Mesothelial cell of epicardium (in vitro differentiated cells): ENCODE measurements at regions not wholly inside any gene's neighbourhood (a gene's known extent, or its start where the extent isn't known, plus 50 kb on each side); places are given as distances from the start of the nearest gene placed in this dataset.

Experiments
- DNase-seq, 2 experiments: peaks; one replicate each; pipeline ENCODE4 v3.0.0; 2021; ENCODE audit warnings: low spot score in 2 of 2; ENCODE audit not compliant: unreplicated experiment in 2 of 2
- H3K27ac Mint-ChIP-seq: 2 replicates; pipeline ENCODE4 v1.8.0; 2021; ENCODE audit warnings: mixed read lengths
- H3K27me3 Mint-ChIP-seq: 2 replicates; pipeline ENCODE4 v1.8.0; 2021; ENCODE audit warnings: low read depth, mixed read lengths
- H3K36me3 Mint-ChIP-seq: 2 replicates; pipeline ENCODE4 v1.8.0; 2021; ENCODE audit warnings: mixed read lengths
- H3K4me1 Mint-ChIP-seq: 2 replicates; pipeline ENCODE4 v1.8.0; 2021; ENCODE audit warnings: mixed read lengths
- H3K4me3 Mint-ChIP-seq: 2 replicates; pipeline ENCODE4 v1.8.0; 2021; ENCODE audit warnings: mild to moderate bottlenecking, moderate library complexity, mixed read lengths
- H3K9me3 Mint-ChIP-seq: 2 replicates; pipeline ENCODE4 v1.8.0; 2021; ENCODE audit warnings: mixed read lengths
- TF ChIP-seq, protein P1 (sequence below): fragments of 200-600 bp; sonication (generic); IDR thresholded peaks from one replicate; pipeline ENCODE4 v1.5.0; 2021; ENCODE audit warnings: antibody characterized with exemption; ENCODE audit not compliant: unreplicated experiment

DNA sequence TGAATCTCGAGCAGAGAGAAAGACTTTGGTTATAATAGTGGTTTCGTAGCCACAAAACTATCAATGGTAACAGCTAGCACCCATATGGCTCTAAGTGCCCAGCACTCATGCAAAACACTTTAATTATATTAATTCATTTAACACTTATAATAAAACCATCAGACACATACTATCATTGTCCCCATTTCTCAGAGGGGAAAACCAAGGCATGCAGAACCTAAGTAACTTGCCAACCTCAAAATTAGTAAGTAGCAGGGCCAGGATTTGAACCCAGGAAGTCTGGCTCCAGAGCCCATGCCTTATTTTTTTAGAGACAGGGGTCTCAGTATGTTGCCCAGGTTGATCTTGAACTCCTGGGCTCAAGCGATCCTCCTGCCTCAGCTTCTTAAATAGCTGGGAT is 145.6 kb upstream of the HS3ST2 start:
- H3K27ac Mint-ChIP-seq = no peak overlapping the region
- H3K4me1 Mint-ChIP-seq = no peaks in the 10 kb centered on the region
- H3K27me3 Mint-ChIP-seq = peaks cover 1% of the 10 kb centered on the region
- DNase-seq = no peak
- no peaks in the 10 kb centered on the region for H3K9me3 Mint-ChIP-seq
- H3K36me3 Mint-ChIP-seq = no peaks in the 10 kb centered on the region
- TF ChIP-seq, protein P1, sequence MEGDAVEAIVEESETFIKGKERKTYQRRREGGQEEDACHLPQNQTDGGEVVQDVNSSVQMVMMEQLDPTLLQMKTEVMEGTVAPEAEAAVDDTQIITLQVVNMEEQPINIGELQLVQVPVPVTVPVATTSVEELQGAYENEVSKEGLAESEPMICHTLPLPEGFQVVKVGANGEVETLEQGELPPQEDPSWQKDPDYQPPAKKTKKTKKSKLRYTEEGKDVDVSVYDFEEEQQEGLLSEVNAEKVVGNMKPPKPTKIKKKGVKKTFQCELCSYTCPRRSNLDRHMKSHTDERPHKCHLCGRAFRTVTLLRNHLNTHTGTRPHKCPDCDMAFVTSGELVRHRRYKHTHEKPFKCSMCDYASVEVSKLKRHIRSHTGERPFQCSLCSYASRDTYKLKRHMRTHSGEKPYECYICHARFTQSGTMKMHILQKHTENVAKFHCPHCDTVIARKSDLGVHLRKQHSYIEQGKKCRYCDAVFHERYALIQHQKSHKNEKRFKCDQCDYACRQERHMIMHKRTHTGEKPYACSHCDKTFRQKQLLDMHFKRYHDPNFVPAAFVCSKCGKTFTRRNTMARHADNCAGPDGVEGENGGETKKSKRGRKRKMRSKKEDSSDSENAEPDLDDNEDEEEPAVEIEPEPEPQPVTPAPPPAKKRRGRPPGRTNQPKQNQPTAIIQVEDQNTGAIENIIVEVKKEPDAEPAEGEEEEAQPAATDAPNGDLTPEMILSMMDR = no peak
- no peak overlapping the region for H3K4me3 Mint-ChIP-seq

DNA sequence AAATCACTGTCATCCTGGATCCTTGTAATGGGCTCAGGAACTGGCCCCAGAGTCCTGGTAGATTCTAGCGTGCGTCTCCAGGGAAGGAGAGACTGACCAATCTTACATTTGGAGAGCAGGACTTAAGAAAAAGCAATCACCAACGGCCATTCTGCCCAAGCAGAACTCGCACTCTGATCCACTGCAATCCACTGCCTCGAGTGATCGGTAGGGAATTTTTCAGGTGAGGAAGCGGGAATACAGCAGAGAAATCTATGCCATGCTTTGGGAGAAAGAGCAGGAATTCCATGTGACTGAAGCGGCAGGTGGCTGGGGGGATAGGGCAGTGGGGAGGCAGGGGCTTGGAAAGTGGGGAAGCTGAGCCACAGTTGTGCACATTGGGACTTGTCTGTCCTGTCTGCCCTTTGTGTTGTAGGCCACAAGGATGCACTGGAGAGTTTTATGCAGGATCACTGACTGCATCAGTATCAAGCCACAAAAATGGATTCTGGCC is 143.9 kb upstream of the HS3ST2 start:
- DNase-seq = peak in 1 of 2 experiments; percentile 38
- TF ChIP-seq, protein P1 = no peak
- Mint-ChIP-seq H3K9me3 (no peaks in the 10 kb centered on the region), H3K36me3 (no peaks in the 10 kb centered on the region), H3K4me3 (no peak overlapping the region), H3K27ac (no peak overlapping the region), H3K4me1 (no peaks in the 10 kb centered on the region), H3K27me3 (peaks cover 1% of the 10 kb centered on the region)

DNA sequence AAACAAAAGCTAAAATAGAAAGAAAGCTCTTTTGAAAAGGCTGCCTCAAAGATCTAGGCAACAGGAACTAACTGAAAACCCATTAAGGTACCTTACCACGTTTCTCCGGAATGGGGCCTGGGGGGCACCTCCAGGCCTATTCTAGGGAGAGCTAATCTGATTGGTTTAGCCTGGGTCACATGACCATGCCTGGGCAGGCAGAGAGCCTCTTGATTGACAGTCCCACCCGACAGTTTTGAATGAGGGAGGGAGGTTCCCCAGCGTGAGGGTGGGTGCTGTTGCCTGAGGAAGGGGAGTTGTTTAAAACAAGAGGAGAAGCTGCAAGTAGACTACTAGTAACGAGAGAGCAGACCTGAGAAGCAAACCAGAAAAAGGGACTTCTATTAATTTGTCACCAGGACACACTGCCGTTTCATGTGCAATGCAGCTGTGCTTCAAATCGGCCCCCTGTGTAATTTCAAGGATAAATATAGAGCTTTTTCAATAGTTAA is 143.4 kb upstream of the HS3ST2 start:
- DNase-seq = peak in 1 of 2 experiments; percentile 38
- Mint-ChIP-seq H3K27ac (no peak overlapping the region), H3K4me1 (no peaks in the 10 kb centered on the region), H3K4me3 (no peak overlapping the region), H3K9me3 (no peaks in the 10 kb centered on the region), H3K27me3 (peaks cover 1% of the 10 kb centered on the region), H3K36me3 (no peaks in the 10 kb centered on the region)
- TF ChIP-seq, protein P1 = no peak

DNA sequence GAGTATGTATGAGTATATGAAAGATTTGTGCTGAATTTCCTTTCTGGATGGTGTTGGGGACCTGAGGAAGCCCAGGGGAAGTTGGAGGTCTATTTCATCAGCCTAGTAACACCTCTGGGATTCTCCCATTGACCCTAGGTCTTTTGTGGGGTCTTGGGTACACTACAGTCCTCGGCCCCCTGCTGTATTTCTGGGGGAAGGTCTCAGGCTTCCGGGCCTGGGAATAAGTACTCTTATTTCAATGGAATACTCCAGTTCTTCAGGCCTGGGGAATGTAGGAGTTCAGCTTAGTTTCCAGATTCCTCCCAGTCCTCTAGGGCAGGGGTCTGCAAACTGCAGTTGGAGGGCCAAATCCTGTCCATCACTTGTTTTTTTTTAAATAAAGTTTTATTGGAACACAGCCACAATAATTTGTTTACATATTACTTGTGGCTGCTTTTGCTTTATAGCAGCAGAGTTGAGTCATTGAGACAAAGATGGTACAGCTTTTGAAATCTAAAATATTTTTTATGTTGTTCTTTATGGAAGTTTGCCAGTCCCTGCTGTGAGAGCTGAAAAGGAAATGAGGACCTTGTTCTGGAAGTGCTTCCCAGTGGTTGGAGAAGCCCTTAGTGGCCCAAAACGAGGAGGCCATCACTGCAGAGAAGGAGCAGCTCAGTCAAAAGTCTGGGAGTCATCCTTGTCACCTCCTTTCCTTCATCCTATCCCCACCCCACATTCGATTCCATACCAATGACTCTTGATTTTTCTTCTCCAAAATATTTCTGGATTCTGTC is 142.5 kb upstream of the HS3ST2 start:
- Mint-ChIP-seq H3K27me3 (peaks cover 1% of the 10 kb centered on the region), H3K27ac (no peak overlapping the region), H3K9me3 (no peaks in the 10 kb centered on the region), H3K4me1 (no peaks in the 10 kb centered on the region), H3K4me3 (no peak overlapping the region), H3K36me3 (no peaks in the 10 kb centered on the region)
- peak in 1 of 2 experiments; percentile 35 for DNase-seq
- TF ChIP-seq, protein P1 = no peak

DNA sequence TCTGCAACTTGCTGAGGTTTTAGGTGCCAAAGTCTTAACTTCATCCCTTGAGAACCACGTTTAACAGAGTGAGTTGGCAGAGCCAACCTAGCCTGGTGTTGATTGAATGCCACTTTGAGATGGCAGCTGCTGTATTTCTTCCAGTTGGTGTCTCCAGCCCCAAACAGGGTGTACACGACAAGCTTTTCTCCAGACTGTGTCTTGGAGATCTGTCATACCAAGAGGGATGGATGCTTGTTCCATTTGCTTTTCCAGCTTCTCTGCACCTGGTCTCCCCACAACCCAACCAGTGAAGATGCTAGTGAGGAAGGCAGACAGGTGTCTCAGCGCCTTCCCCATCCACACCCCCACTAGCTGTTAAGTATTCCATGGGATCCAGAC is 141.1 kb upstream of the HS3ST2 start:
- Mint-ChIP-seq H3K4me1 (no peaks in the 10 kb centered on the region), H3K27ac (no peak overlapping the region), H3K27me3 (peaks cover 7% of the 10 kb centered on the region), H3K9me3 (no peaks in the 10 kb centered on the region), H3K36me3 (no peaks in the 10 kb centered on the region), H3K4me3 (no peak overlapping the region)
- TF ChIP-seq, protein P1 = no peak
- DNase-seq = peak in 1 of 2 experiments; percentile 26
